ENCODE measurements at regions not wholly inside any gene's neighbourhood (a gene's known extent, or its start where the extent isn't known, plus 50 kb on each side); places are given as distances from the start of the nearest gene placed in this dataset.
"Not testable (repeated sequence)": the region's sequence is repeated elsewhere in the genome, so short reads cannot be mapped to it uniquely, and the experiment has no call there.

- DNase-seq (ENCODE audit: low spot score) = no peak
- H3K9me3 Mint-ChIP-seq = no peaks in the 10 kb centered on the region
- no peaks in the 10 kb centered on the region for H3K36me3 Mint-ChIP-seq (ENCODE audit: low read depth)
- no peaks in the 10 kb centered on the region for H3K27me3 Mint-ChIP-seq (ENCODE audit: insufficient read depth)
- no peak overlapping the region for H3K4me3 Mint-ChIP-seq
- intact Hi-C loops (cut with micrococcal nuclease) = no loop called here
- no peaks in the 10 kb centered on the region for H3K4me1 Mint-ChIP-seq (ENCODE audit: low read depth)
- no peak overlapping the region for H3K27ac Mint-ChIP-seq
These were observed 84.1 kb upstream of the CPHXL start for GRCh38 chr16:75810342-75810741.

- Mint-ChIP-seq H3K27ac (no peak overlapping the region), H3K9me3 (no peaks in the 10 kb centered on the region), H3K4me3 (no peak overlapping the region), H3K27me3 (ENCODE audit: insufficient read depth) (no peaks in the 10 kb centered on the region), H3K36me3 (ENCODE audit: low read depth) (no peaks in the 10 kb centered on the region), H3K4me1 (ENCODE audit: low read depth) (no peaks in the 10 kb centered on the region)
- intact Hi-C loops (cut with micrococcal nuclease) = no loop called here
- no peak for DNase-seq (ENCODE audit: low spot score)
These were observed 84.8 kb upstream of the CPHXL start for GRCh38 chr16:75811020-75811634.

- Mint-ChIP-seq H3K27me3 (ENCODE audit: insufficient read depth) (peaks cover 2% of the 10 kb centered on the region), H3K4me3 (no peak overlapping the region), H3K36me3 (ENCODE audit: low read depth) (no peaks in the 10 kb centered on the region), H3K4me1 (ENCODE audit: low read depth) (no peaks in the 10 kb centered on the region), H3K9me3 (no peaks in the 10 kb centered on the region), H3K27ac (no peak overlapping the region)
- DNase-seq (ENCODE audit: low spot score) = no peak
- intact Hi-C loops (cut with micrococcal nuclease) = no loop called here
These were observed 92.2 kb upstream of the CPHXL start for GRCh38 chr16:75818491-75818890.

- intact Hi-C loops (cut with micrococcal nuclease) = no loop called here
- H3K36me3 Mint-ChIP-seq (ENCODE audit: low read depth) = no peaks in the 10 kb centered on the region
These were observed 94.4 kb upstream of the CPHXL start for GRCh38 chr16:75820672-75821071.

GRCh38 chr16:75821117-75821516 is 94.8 kb upstream of the CPHXL start:
- Mint-ChIP-seq H3K4me3 (no peak overlapping the region), H3K36me3 (ENCODE audit: low read depth) (no peaks in the 10 kb centered on the region), H3K4me1 (ENCODE audit: low read depth) (no peaks in the 10 kb centered on the region), H3K9me3 (no peaks in the 10 kb centered on the region), H3K27me3 (ENCODE audit: insufficient read depth) (peaks cover 2% of the 10 kb centered on the region), H3K27ac (no peak overlapping the region)
- DNase-seq (ENCODE audit: low spot score) = no peak
- intact Hi-C loops (cut with micrococcal nuclease) = no loop called here

More at GRCh38 chr16:75820672-75821071, 94.4 kb upstream of the CPHXL start:
- no peak overlapping the region for H3K4me3 Mint-ChIP-seq
- no peaks in the 10 kb centered on the region for H3K9me3 Mint-ChIP-seq
- DNase-seq (ENCODE audit: low spot score) = no peak
- no peaks in the 10 kb centered on the region for H3K4me1 Mint-ChIP-seq (ENCODE audit: low read depth)
- no peak overlapping the region for H3K27ac Mint-ChIP-seq
- H3K27me3 Mint-ChIP-seq (ENCODE audit: insufficient read depth) = peaks cover 2% of the 10 kb centered on the region

- H3K27ac Mint-ChIP-seq; H3K4me3 Mint-ChIP-seq; H3K4me1 Mint-ChIP-seq (ENCODE audit: low read depth); intact Hi-C loops (cut with micrococcal nuclease); H3K36me3 Mint-ChIP-seq (ENCODE audit: low read depth); H3K27me3 Mint-ChIP-seq (ENCODE audit: insufficient read depth); DNase-seq (ENCODE audit: low spot score): not testable (repeated sequence)
- peaks cover 11% of the 10 kb centered on the region for H3K9me3 Mint-ChIP-seq
These were observed 99.5 kb upstream of the CPHXL start for GRCh38 chr16:75825750-75826149.

GRCh38 chr16:75827372-75828038 is 101.2 kb upstream of the CPHXL start:
- H3K9me3 Mint-ChIP-seq = peaks cover 14% of the 10 kb centered on the region
- H3K4me1 Mint-ChIP-seq (ENCODE audit: low read depth); H3K36me3 Mint-ChIP-seq (ENCODE audit: low read depth); intact Hi-C loops (cut with micrococcal nuclease); DNase-seq (ENCODE audit: low spot score); H3K27ac Mint-ChIP-seq; H3K4me3 Mint-ChIP-seq; H3K27me3 Mint-ChIP-seq (ENCODE audit: insufficient read depth): not testable (repeated sequence)

GRCh38 chr16:75833385-75833784 is 107.1 kb upstream of the CPHXL start:
- H3K27ac Mint-ChIP-seq; H3K4me1 Mint-ChIP-seq (ENCODE audit: low read depth); H3K36me3 Mint-ChIP-seq (ENCODE audit: low read depth); H3K27me3 Mint-ChIP-seq (ENCODE audit: insufficient read depth); intact Hi-C loops (cut with micrococcal nuclease); H3K4me3 Mint-ChIP-seq; DNase-seq (ENCODE audit: low spot score): not testable (repeated sequence)
- H3K9me3 Mint-ChIP-seq = peaks cover 24% of the 10 kb centered on the region

- H3K9me3 Mint-ChIP-seq = peaks cover 9% of the 10 kb centered on the region
- H3K36me3 Mint-ChIP-seq (ENCODE audit: low read depth) = no peaks in the 10 kb centered on the region
- DNase-seq (ENCODE audit: low spot score) = no peak
- no peaks in the 10 kb centered on the region for H3K4me1 Mint-ChIP-seq (ENCODE audit: low read depth)
- no peak overlapping the region for H3K4me3 Mint-ChIP-seq
- intact Hi-C loops (cut with micrococcal nuclease) = no loop called here
- no peaks in the 10 kb centered on the region for H3K27me3 Mint-ChIP-seq (ENCODE audit: insufficient read depth)
- no peak overlapping the region for H3K27ac Mint-ChIP-seq
These were observed 110.2 kb upstream of the CPHXL start for GRCh38 chr16:75836347-75837010.

GRCh38 chr16:75837264-75837663 is 111.0 kb upstream of the CPHXL start:
- intact Hi-C loops (cut with micrococcal nuclease) = no loop called here
- H3K9me3 Mint-ChIP-seq = peaks cover 9% of the 10 kb centered on the region

GRCh38 chr16:75837681-75838080 is 111.4 kb upstream of the CPHXL start:
- Mint-ChIP-seq H3K9me3 (peaks cover 9% of the 10 kb centered on the region), H3K36me3 (ENCODE audit: low read depth) (no peaks in the 10 kb centered on the region), H3K27me3 (ENCODE audit: insufficient read depth) (no peaks in the 10 kb centered on the region), H3K27ac (no peak overlapping the region), H3K4me3 (no peak overlapping the region), H3K4me1 (ENCODE audit: low read depth) (no peaks in the 10 kb centered on the region)
- no peak for DNase-seq (ENCODE audit: low spot score)
- intact Hi-C loops (cut with micrococcal nuclease) = no loop called here

More at GRCh38 chr16:75837264-75837663, 111.0 kb upstream of the CPHXL start:
- no peak for DNase-seq (ENCODE audit: low spot score)
- Mint-ChIP-seq H3K4me1 (ENCODE audit: low read depth) (no peaks in the 10 kb centered on the region), H3K36me3 (ENCODE audit: low read depth) (no peaks in the 10 kb centered on the region), H3K4me3 (no peak overlapping the region), H3K27me3 (ENCODE audit: insufficient read depth) (no peaks in the 10 kb centered on the region), H3K27ac (no peak overlapping the region)

- H3K27me3 Mint-ChIP-seq (ENCODE audit: insufficient read depth) = no peaks in the 10 kb centered on the region
- no peaks in the 10 kb centered on the region for H3K36me3 Mint-ChIP-seq (ENCODE audit: low read depth)
- intact Hi-C loops (cut with micrococcal nuclease) = no loop called here
- no peak for DNase-seq (ENCODE audit: low spot score)
- H3K4me3 Mint-ChIP-seq = no peak overlapping the region
- no peak overlapping the region for H3K27ac Mint-ChIP-seq
- H3K9me3 Mint-ChIP-seq = no peaks in the 10 kb centered on the region
- no peaks in the 10 kb centered on the region for H3K4me1 Mint-ChIP-seq (ENCODE audit: low read depth)
These were observed 115.2 kb upstream of the CPHXL start for GRCh38 chr16:75841517-75841916.

GRCh38 chr16:75847172-75847571 is 120.9 kb upstream of the CPHXL start:
- no peak for DNase-seq (ENCODE audit: low spot score)
- no peaks in the 10 kb centered on the region for H3K9me3 Mint-ChIP-seq
- H3K27ac Mint-ChIP-seq = no peak overlapping the region
- no peaks in the 10 kb centered on the region for H3K4me1 Mint-ChIP-seq (ENCODE audit: low read depth)
- intact Hi-C loops (cut with micrococcal nuclease) = no loop called here
- no peaks in the 10 kb centered on the region for H3K27me3 Mint-ChIP-seq (ENCODE audit: insufficient read depth)
- no peaks in the 10 kb centered on the region for H3K36me3 Mint-ChIP-seq (ENCODE audit: low read depth)
- no peak overlapping the region for H3K4me3 Mint-ChIP-seq
